Karpas-422 (cell line): ENCODE measurements at regions not wholly inside any gene's neighbourhood (a gene's known extent, or its start where the extent isn't known, plus 50 kb on each side); places are given as distances from the start of the nearest gene placed in this dataset.

Source experiments
- DNase-seq: peaks from one replicate; pipeline ENCODE4 v3.0.0-alpha.2; 2015
- H2AFZ ChIP-seq: fragments of 200-600 bp; sonication (generic); 2 replicates; pipeline ENCODE4 v1.6.1; 2014; ENCODE audit warnings: antibody characterized with exemption, low read length, mixed read lengths
- H3K27ac ChIP-seq: fragments of 200-600 bp; sonication (generic); 2 replicates; pipeline ENCODE4 v1.5.1; 2014; ENCODE audit warnings: mild to moderate bottlenecking, low read length, moderate library complexity
- H3K27me3 ChIP-seq: fragments of 200-600 bp; sonication (generic); 2 replicates; pipeline ENCODE4 v1.6.1; 2014; ENCODE audit warnings: low read length, mixed read lengths
- H3K36me3 ChIP-seq: fragments of 200-600 bp; sonication (generic); 2 replicates; pipeline ENCODE4 v1.6.1; 2014; ENCODE audit warnings: low read length, mixed read lengths; ENCODE audit not compliant: insufficient read depth
- H3K4me1 ChIP-seq: fragments of 200-600 bp; sonication (generic); 2 replicates; pipeline ENCODE4 v1.6.1; 2014; ENCODE audit warnings: mild to moderate bottlenecking, low read length, mixed read lengths
- H3K4me2 ChIP-seq: fragments of 200-600 bp; sonication (generic); 2 replicates; pipeline ENCODE4 v1.6.1; 2014; ENCODE audit warnings: low read length, low read depth, mild to moderate bottlenecking; ENCODE audit not compliant: poor library complexity, severe bottlenecking
- H3K4me3 ChIP-seq: fragments of 200-600 bp; sonication (generic); 2 replicates; pipeline ENCODE4 v1.5.1; 2014; ENCODE audit warnings: mild to moderate bottlenecking, antibody characterized with exemption, low read length, mixed read lengths
- H3K79me2 ChIP-seq: fragments of 200-600 bp; sonication (generic); 2 replicates; pipeline ENCODE4 v1.6.1; 2014; ENCODE audit warnings: mild to moderate bottlenecking, low read length, mixed read lengths
- H3K9ac ChIP-seq: fragments of 200-600 bp; sonication (generic); 2 replicates; pipeline ENCODE4 v1.6.0; 2014; ENCODE audit warnings: low read length
- H3K9me2 ChIP-seq: fragments of 200-600 bp; sonication (generic), shearing (Covaris generic); replicated peaks from 2 replicates; pipeline ENCODE4 v1.6.0; 2014; ENCODE audit warnings: mild to moderate bottlenecking, low read length, moderate library complexity; ENCODE audit not compliant: insufficient read depth
- H3K9me3 ChIP-seq: fragments of 300-700, 200-600 bp; sonication (generic); 2 replicates; pipeline ENCODE4 v1.6.1; 2014; ENCODE audit warnings: low read length, mixed read lengths
- H4K20me1 ChIP-seq: fragments of 200-600 bp; sonication (generic); 2 replicates; pipeline ENCODE4 v1.6.1; 2014; ENCODE audit warnings: mild to moderate bottlenecking, antibody characterized with exemption, low read length, low read depth; ENCODE audit not compliant: insufficient read depth

- peaks cover 35% of the 10 kb centered on the region for H3K4me1 ChIP-seq
- no peaks in the 10 kb centered on the region for H3K9me3 ChIP-seq
- no peak overlapping the region for H3K27ac ChIP-seq
Measured at GRCh38 chr1:221162939-221163338, 283.7 kb downstream of the HLX start.

GRCh38 chr1:221164029-221164428 lies 284.8 kb downstream of the HLX start:
- no peak overlapping the region for H3K4me2 ChIP-seq
- no peak overlapping the region for H3K9ac ChIP-seq
- H4K20me1 ChIP-seq, result no peaks in the 10 kb centered on the region
- H3K9me3 ChIP-seq, result no peaks in the 10 kb centered on the region
- DNase-seq, result no peak
- no peaks in the 10 kb centered on the region for H3K36me3 ChIP-seq
- peaks cover 41% of the 10 kb centered on the region for H3K4me1 ChIP-seq
- no peak overlapping the region for H3K27ac ChIP-seq
- H3K9me2 ChIP-seq, result 0 out of 2 replicates have a peak, but pooled peaks cover 5% of the 10 kb centered on the region
- H3K4me3 ChIP-seq, result no peak overlapping the region
- no peak overlapping the region for H2AFZ ChIP-seq
- no peaks in the 10 kb centered on the region for H3K79me2 ChIP-seq
- 0 out of 2 replicates have a peak, but pooled peaks cover 4% of the 10 kb centered on the region for H3K27me3 ChIP-seq

More at GRCh38 chr1:221162939-221163338, 283.7 kb downstream of the HLX start:
- no peaks in the 10 kb centered on the region for H3K36me3 ChIP-seq
- H3K9me2 ChIP-seq, result 0 out of 2 replicates have a peak, but pooled peaks cover 5% of the 10 kb centered on the region
- H2AFZ ChIP-seq, result no peak overlapping the region
- H3K27me3 ChIP-seq, result 0 out of 2 replicates have a peak, but pooled peaks cover 4% of the 10 kb centered on the region
- H3K4me3 ChIP-seq, result no peak overlapping the region
- no peaks in the 10 kb centered on the region for H4K20me1 ChIP-seq
- DNase-seq, result no peak
- no peak overlapping the region for H3K4me2 ChIP-seq
- H3K79me2 ChIP-seq, result no peaks in the 10 kb centered on the region
- H3K9ac ChIP-seq, result no peak overlapping the region

- no peaks in the 10 kb centered on the region for H3K9me3 ChIP-seq
- 0 out of 2 replicates have a peak, but pooled peaks cover 4% of the 10 kb centered on the region for H3K27me3 ChIP-seq
- H3K4me1 ChIP-seq, result peaks cover 41% of the 10 kb centered on the region
- no peak overlapping the region for H3K4me2 ChIP-seq
- no peak overlapping the region for H2AFZ ChIP-seq
- no peaks in the 10 kb centered on the region for H4K20me1 ChIP-seq
- H3K27ac ChIP-seq, result no peak overlapping the region
- H3K9me2 ChIP-seq, result 0 out of 2 replicates have a peak, but pooled peaks cover 5% of the 10 kb centered on the region
- H3K4me3 ChIP-seq, result no peak overlapping the region
- H3K79me2 ChIP-seq, result no peaks in the 10 kb centered on the region
- H3K36me3 ChIP-seq, result no peaks in the 10 kb centered on the region
- H3K9ac ChIP-seq, result no peak overlapping the region
- DNase-seq, result no peak
Measured at GRCh38 chr1:221164951-221165838, 286.0 kb downstream of the HLX start.

- no peak for DNase-seq
- no peak overlapping the region for H3K4me3 ChIP-seq
- H4K20me1 ChIP-seq, result no peaks in the 10 kb centered on the region
- H3K9me2 ChIP-seq, result 0 out of 2 replicates have a peak, but pooled peaks cover 5% of the 10 kb centered on the region
- no peaks in the 10 kb centered on the region for H3K9me3 ChIP-seq
- 0 out of 2 replicates have a peak, but pooled peaks cover 4% of the 10 kb centered on the region for H3K27me3 ChIP-seq
- H3K27ac ChIP-seq, result no peak overlapping the region
- no peak overlapping the region for H2AFZ ChIP-seq
- H3K4me2 ChIP-seq, result peak overlapping the region; percentile 50
- H3K9ac ChIP-seq, result no peak overlapping the region
- H3K4me1 ChIP-seq, result peaks cover 41% of the 10 kb centered on the region
- no peaks in the 10 kb centered on the region for H3K79me2 ChIP-seq
- H3K36me3 ChIP-seq, result no peaks in the 10 kb centered on the region
Measured at GRCh38 chr1:221165839-221166500, 286.7 kb downstream of the HLX start.

GRCh38 chr1:221166559-221167318 lies 287.5 kb downstream of the HLX start:
- DNase-seq, result peak; percentile 89
- Histone ChIP-seq H2AFZ (no peak overlapping the region), H4K20me1 (no peaks in the 10 kb centered on the region), H3K79me2 (no peaks in the 10 kb centered on the region), H3K27ac (peak overlapping the region; percentile 18; the same call in 1 of the 2 replicates), H3K9ac (no peak overlapping the region), H3K4me3 (peak overlapping the region; percentile 19; the same call in 1 of the 2 replicates), H3K4me1 (peaks cover 41% of the 10 kb centered on the region), H3K4me2 (peak overlapping the region; percentile 50), H3K27me3 (0 out of 2 replicates have a peak, but pooled peaks cover 4% of the 10 kb centered on the region), H3K9me3 (no peaks in the 10 kb centered on the region), H3K36me3 (no peaks in the 10 kb centered on the region), H3K9me2 (0 out of 2 replicates have a peak, but pooled peaks cover 5% of the 10 kb centered on the region)

- no peak overlapping the region for H3K9ac ChIP-seq
- H3K4me2 ChIP-seq, result no peak overlapping the region
- H3K27ac ChIP-seq, result no peak overlapping the region
- DNase-seq, result no peak
- H3K4me3 ChIP-seq, result no peak overlapping the region
- H3K36me3 ChIP-seq, result no peaks in the 10 kb centered on the region
- 0 out of 2 replicates have a peak, but pooled peaks cover 5% of the 10 kb centered on the region for H3K9me2 ChIP-seq
- no peaks in the 10 kb centered on the region for H3K27me3 ChIP-seq
- no peaks in the 10 kb centered on the region for H3K9me3 ChIP-seq
- H3K4me1 ChIP-seq, result peaks cover 34% of the 10 kb centered on the region
- H2AFZ ChIP-seq, result no peak overlapping the region
- H3K79me2 ChIP-seq, result no peaks in the 10 kb centered on the region
- no peaks in the 10 kb centered on the region for H4K20me1 ChIP-seq
Measured at GRCh38 chr1:221169447-221169889, 290.2 kb downstream of the HLX start.

GRCh38 chr1:221170171-221170570 lies 290.9 kb downstream of the HLX start:
- Histone ChIP-seq H3K4me2 (no peak overlapping the region), H3K79me2 (no peaks in the 10 kb centered on the region), H3K27me3 (no peaks in the 10 kb centered on the region), H2AFZ (no peak overlapping the region), H3K9me3 (no peaks in the 10 kb centered on the region), H3K9ac (no peak overlapping the region), H3K36me3 (no peaks in the 10 kb centered on the region), H4K20me1 (no peaks in the 10 kb centered on the region), H3K9me2 (no peaks in the 10 kb centered on the region), H3K4me3 (no peak overlapping the region), H3K27ac (no peak overlapping the region), H3K4me1 (peaks cover 29% of the 10 kb centered on the region)
- no peak for DNase-seq
